HAP-1 (cell line): ENCODE measurements at regions not wholly inside any gene's neighbourhood (a gene's known extent, or its start where the extent isn't known, plus 50 kb on each side); places are given as distances from the start of the nearest gene placed in this dataset.

Source experiments
- DNase-seq, 2 experiments: peaks; one replicate each; pipeline ENCODE4 v3.0.0-alpha.2; 2016 to 2020; ENCODE audit warnings: low spot score in 2 of 2
- H3K27me3 ChIP-seq: fragments of 250-450 bp; sonication (Bioruptor Pico); 2 replicates; pipeline ENCODE4 v1.5.1; 2020; ENCODE audit warnings: low read depth, mild to moderate bottlenecking, moderate library complexity
- H3K36me3 ChIP-seq: fragments of 250-450 bp; sonication (Bioruptor Pico); replicated peaks from 2 replicates; pipeline ENCODE4 v1.5.1; 2020; ENCODE audit warnings: mild to moderate bottlenecking
- H3K4me1 ChIP-seq: fragments of 250-450 bp; sonication (Bioruptor Pico); 2 replicates; pipeline ENCODE4 v1.5.1; 2020; ENCODE audit warnings: mild to moderate bottlenecking
- H3K4me3 ChIP-seq: fragments of 250-450 bp; sonication (Bioruptor Pico); 2 replicates; pipeline ENCODE4 v1.5.1; 2020; ENCODE audit warnings: mild to moderate bottlenecking, moderate library complexity
- H3K9me3 ChIP-seq: fragments of 250-450 bp; sonication (Bioruptor Pico); 2 replicates; pipeline ENCODE4 v1.5.1; 2020; ENCODE audit warnings: mild to moderate bottlenecking, moderate library complexity
- in situ Hi-C: fragments of 300-500 bp; cut with MboI; formaldehyde crosslinking; loops from 3 replicates; pipeline ENCODE4 v1.14.3; 2020; ENCODE audit warnings: low sequenced_read_pairs, inconsistent platforms, mixed read lengths

DNA sequence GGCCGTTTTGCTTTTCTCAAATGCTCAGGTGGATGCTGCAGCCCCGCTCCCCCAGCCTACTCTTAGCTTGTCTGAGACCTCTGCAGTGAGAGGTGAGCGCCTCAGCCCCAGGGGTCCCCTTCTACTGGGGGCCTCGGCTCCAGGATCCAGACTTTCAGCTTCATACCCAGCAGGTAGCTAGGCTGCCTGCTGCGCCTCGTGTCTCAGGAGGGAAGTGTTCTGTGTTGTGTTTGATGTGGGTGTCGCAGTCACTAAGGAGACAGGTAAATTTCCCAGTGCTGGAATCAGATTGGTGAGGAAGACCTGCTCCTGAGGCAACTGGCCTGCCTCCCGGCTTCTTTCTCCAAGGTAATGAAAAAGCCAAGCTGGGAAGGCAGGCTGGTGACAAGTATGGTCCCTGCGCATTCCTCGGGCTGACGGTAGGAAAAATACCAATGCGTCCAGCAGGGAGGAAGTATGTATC is 604.0 kb upstream of the SALL1 start:
- Histone ChIP-seq H3K36me3 (no peaks in the 10 kb centered on the region), H3K9me3 (no peaks in the 10 kb centered on the region), H3K4me1 (peaks cover 17% of the 10 kb centered on the region), H3K27me3 (no peaks in the 10 kb centered on the region), H3K4me3 (no peak overlapping the region)
- in situ Hi-C loops: loop anchor here (25.0 kb wide), 1 partner anchor 593 kb away; the partner anchor contains the start of gene SALL1
- DNase-seq: no peak

DNA sequence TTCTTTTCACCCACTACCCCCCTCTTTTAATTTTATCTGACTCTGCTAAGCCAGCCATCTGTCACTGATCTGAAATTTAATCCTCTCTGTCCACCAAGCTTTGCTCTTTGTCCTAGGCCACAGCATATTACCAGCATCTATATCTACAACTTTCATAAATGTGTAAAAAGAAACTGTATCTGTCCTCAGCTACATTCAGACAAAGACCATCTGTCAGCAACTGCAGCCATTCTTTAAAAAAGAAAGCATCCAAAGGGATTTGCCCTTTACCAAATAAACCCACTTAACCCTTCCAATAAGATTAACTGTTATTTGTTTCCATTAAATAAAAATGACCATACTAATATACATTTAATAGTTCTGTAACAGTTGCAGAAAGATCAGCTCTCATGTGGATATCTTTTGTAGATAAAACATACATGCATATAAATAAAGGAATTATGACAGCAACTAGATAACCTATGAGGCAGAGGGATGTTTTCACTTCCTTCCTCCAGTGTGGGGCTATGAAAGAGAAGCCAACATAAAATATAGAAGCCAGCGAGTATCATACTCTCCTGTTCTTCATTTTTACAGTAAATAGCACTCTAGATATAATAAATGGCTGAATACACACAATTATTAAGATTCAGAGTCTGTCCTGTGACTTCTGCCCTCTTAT is 602.5 kb upstream of the SALL1 start:
- in situ Hi-C loops: loop anchor here (25.0 kb wide), 1 partner anchor 591 kb away; the partner anchor contains the start of gene SALL1
- peak in 1 of 2 experiments; percentile 47 for DNase-seq
- Histone ChIP-seq H3K36me3 (no peaks in the 10 kb centered on the region), H3K4me3 (no peak overlapping the region), H3K9me3 (no peaks in the 10 kb centered on the region), H3K27me3 (no peaks in the 10 kb centered on the region), H3K4me1 (peaks cover 17% of the 10 kb centered on the region)

DNA sequence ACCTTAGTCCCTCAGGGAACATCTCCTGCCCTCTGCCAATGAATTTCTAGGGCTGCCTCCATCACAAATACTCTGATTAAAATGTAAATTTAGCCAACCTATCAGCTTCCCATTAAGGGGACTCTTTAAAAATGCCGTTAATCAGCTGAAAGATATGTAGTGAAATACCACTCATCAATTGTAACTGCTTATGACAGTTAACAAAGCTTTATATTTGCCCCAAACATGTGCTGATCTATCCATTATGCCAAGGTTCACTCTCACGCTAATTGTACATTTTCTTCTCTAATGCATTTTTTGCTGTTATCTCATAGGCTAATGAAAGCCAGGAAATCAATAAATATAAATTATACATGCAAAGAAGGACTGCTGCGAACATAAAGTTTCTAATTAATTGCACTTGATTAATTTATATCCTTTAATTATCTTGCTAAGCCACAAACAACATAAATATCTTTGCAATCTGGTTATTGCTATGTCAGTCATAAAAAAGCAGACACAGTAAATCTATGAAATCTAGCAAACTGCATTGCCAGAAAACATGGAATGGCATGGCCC is 601.4 kb upstream of the SALL1 start:
- Histone ChIP-seq H3K27me3 (no peaks in the 10 kb centered on the region), H3K36me3 (no peaks in the 10 kb centered on the region), H3K4me1 (peaks cover 17% of the 10 kb centered on the region), H3K4me3 (no peak overlapping the region), H3K9me3 (no peaks in the 10 kb centered on the region)
- in situ Hi-C loops: loop anchor here (25.0 kb wide), 1 partner anchor 590 kb away; the partner anchor contains the start of gene SALL1
- no peak for DNase-seq

DNA sequence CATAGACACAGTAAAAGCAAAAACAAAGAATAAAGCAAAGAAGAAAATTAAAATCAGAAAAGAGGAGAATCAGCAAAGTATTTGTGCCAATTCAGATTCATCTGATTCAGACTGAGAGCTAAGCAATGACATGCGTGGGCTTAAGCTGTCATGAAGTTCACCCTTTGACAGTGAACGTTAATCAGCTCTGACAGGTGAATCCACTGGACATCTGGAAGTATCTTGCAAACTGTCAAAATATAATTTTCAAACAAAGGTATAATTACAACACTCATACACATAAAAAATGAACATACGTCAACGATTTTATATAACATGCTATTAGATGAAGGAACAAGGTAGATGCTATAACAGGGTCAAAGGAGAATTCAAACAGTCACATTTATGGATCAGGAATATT is 596.3 kb upstream of the SALL1 start:
- in situ Hi-C loops: no loop called here
- peaks cover 4% of the 10 kb centered on the region; the same call in 1 of the 2 replicates for H3K27me3 ChIP-seq

DNA sequence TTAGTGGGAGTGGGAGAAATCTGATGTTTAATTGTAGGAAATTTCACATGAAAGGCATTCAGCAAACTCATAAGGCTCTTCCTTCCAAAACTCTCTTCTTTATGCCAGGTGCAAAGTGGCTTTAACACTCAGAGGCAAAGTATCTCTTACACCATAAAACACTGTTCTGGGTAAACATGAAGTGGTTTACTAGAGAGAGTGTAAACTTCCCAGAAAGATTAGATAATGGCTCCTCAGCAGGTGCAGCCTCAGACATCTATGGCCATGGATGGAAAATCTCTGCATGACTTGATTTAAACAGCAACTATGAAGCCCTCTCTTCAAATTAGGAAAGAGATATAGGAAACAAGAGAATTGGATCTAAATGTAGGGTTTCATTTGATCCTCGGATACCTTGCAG is 583.1 kb upstream of the SALL1 start:
- no peak for DNase-seq
- Histone ChIP-seq H3K27me3 (no peaks in the 10 kb centered on the region), H3K36me3 (no peaks in the 10 kb centered on the region), H3K9me3 (no peaks in the 10 kb centered on the region), H3K4me3 (no peak overlapping the region), H3K4me1 (no peaks in the 10 kb centered on the region)
- in situ Hi-C loops: no loop called here

More for the DNA sequence above, 596.3 kb upstream of the SALL1 start:
- DNase-seq: no peak
- Histone ChIP-seq H3K4me1 (no peaks in the 10 kb centered on the region), H3K36me3 (no peaks in the 10 kb centered on the region), H3K4me3 (no peak overlapping the region), H3K9me3 (no peaks in the 10 kb centered on the region)

DNA sequence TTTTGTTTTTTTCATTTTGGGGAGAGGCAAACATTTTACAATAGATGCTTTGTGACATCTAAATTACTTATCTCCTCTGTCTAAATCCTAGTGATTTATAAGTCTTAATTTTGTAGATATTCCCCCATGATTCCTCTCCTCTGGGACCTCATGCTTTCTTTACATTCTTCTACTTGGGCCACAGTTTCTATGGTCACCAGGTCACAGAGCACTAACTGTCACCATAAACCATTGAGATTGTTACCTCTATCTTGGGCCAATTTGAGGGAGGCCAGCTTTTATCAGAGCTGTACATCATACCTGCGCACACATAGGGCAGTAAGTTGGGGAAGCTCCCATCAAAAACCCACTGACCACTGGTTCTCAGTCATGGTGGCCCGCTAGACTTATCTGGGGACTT is 582.1 kb upstream of the SALL1 start:
- H3K4me1 ChIP-seq: no peaks in the 10 kb centered on the region
- H3K4me3 ChIP-seq: no peak overlapping the region
- no peak for DNase-seq
- in situ Hi-C loops: no loop called here
- H3K9me3 ChIP-seq: no peaks in the 10 kb centered on the region
- H3K36me3 ChIP-seq: no peaks in the 10 kb centered on the region
- H3K27me3 ChIP-seq: no peaks in the 10 kb centered on the region

DNA sequence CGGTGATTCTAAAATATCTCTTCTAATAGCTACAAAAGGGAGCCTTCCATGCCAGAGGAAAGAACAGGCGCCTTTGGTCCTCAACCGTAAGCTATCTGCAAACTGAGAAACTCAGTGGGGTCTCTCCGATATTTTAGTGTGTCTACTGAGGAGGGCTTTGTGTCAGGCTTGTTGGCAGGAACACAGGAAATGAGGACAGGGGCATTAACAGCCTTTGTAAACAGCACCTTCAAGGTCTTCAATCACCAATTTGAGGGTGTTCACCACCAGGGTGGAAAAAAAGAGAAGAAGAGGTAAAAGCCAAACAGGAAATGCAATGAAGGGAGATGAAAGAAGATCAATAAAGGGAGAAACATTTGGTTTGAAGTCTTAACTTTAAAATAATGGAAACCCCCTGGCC is 580.1 kb upstream of the SALL1 start:
- Histone ChIP-seq H3K27me3 (no peaks in the 10 kb centered on the region), H3K9me3 (no peaks in the 10 kb centered on the region), H3K36me3 (no peaks in the 10 kb centered on the region), H3K4me3 (no peak overlapping the region), H3K4me1 (no peaks in the 10 kb centered on the region)
- in situ Hi-C loops: no loop called here
- DNase-seq: no peak

DNA sequence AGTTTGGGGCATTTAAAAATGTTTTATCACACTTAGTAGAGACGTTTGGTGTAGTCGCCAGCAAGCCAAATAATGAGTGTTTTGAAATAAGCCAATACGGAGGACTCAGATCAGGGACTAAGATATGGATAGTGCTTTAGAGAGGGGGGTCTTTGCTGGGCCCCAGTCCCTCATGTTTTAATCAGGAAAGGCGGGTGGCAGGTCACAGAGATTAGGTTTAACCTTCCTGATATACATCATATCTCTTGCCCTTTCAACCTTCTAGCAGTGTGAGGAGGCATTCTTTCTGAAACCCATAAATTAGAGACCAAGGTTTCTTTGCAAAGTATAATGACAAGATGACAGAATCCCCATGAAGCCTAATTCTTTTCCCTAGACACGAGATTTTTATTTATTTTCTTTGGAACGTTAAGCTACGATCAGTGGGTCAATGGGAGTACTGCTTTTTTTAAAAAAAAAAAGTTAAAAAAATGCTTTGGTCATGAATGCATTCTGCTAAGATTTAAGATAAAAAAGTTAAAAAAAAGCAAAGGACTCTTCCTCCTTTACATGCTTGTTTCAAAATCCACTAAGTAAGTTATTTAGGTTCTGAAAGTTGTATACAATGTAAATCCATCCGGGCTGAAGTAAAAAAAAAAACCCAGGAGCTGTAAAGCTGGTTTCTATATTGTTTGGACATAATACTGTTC is 572.1 kb upstream of the SALL1 start:
- H3K27me3 ChIP-seq: no peaks in the 10 kb centered on the region
- H3K9me3 ChIP-seq: no peaks in the 10 kb centered on the region
- in situ Hi-C loops: no loop called here
- peak in 1 of 2 experiments; percentile 14 for DNase-seq
- H3K4me1 ChIP-seq: peaks cover 6% of the 10 kb centered on the region
- H3K36me3 ChIP-seq: no peaks in the 10 kb centered on the region
- H3K4me3 ChIP-seq: no peak overlapping the region

DNA sequence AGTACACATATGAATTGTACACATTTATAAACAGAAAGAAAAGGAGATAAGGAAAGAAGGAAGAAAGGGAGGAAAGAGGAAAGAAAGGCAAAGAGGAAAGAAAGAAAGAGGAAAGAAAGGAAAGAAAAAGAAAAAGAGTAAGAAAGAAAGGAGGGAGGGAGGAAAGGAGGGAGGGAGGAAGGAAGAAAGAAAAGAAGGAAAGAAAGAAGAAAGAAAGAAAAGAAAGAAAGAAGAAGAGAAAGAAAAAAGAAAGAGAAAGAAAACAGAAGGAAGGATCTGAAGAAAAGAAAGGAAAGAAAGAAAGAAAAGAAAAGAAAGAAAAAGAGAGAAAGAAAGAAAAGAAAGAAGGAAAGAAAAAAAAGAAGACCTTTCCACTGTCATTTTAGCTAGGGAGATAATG is 571.4 kb upstream of the SALL1 start:
- Histone ChIP-seq H3K36me3 (no peaks in the 10 kb centered on the region), H3K4me1 (peaks cover 6% of the 10 kb centered on the region), H3K9me3 (no peaks in the 10 kb centered on the region), H3K27me3 (no peaks in the 10 kb centered on the region), H3K4me3 (no peak overlapping the region)
- in situ Hi-C loops: no loop called here
- DNase-seq: no peak

DNA sequence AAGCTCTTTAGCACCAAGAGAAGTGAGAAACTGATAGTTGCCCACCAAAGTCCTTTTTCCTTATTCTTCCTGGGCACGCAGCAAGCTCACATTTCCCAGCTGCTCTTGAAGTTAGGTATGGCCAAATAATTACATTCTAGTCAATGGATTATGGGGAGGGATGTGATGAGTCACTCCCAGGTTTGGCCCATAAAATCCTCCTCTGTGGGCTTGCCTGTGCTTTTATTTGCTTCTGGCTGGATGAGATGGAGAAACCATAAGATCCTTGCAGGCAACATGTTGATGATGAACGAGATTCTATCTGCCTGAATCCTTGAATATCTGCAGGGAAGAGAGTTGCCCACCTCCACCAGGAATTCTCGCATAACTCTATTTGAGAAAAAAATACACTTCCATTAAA is 568.3 kb upstream of the SALL1 start:
- Histone ChIP-seq H3K9me3 (no peaks in the 10 kb centered on the region), H3K4me1 (peaks cover 6% of the 10 kb centered on the region), H3K4me3 (no peak overlapping the region), H3K36me3 (no peaks in the 10 kb centered on the region), H3K27me3 (no peaks in the 10 kb centered on the region)
- DNase-seq: no peak
- in situ Hi-C loops: no loop called here

DNA sequence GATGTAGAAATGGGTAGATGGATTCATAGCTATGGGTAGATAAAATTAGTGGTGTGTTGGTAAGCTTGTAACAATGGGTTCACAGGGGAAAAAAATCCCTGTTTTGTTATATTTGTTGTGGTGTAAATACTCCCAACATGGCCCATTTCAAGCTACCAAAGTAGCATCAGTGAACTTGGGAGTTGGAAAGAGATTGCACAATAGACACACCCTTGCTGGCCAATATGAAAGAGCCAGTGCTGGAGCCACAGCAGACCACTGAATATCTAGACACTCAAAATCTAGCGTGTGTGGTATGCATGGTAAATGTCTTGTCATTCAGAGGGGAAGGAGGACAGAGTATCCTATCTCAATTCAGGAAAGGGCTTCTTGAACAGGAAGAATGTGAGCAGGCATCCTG is 565.1 kb upstream of the SALL1 start:
- Histone ChIP-seq H3K4me1 (no peaks in the 10 kb centered on the region), H3K4me3 (no peak overlapping the region), H3K36me3 (no peaks in the 10 kb centered on the region), H3K9me3 (no peaks in the 10 kb centered on the region), H3K27me3 (no peaks in the 10 kb centered on the region)
- in situ Hi-C loops: no loop called here
- DNase-seq: no peak

DNA sequence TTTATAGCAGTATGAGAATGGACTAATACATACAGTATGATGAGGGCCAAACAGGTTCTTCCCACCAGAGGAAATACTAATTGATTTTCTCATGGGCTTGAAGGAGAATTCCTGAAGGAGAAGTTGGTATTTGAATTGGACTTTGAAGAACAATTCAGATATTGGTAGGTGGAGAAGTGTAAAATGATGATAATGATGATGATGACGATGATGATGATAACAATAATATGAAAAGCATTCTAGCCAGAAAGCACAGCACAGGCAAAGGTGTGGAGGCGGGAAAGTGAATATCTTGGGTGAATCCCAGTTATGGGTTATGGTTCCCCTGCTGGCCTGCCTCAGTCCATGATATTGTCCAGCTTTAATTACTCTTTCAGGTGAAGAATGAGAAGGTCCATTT is 562.4 kb upstream of the SALL1 start:
- Histone ChIP-seq H3K27me3 (no peaks in the 10 kb centered on the region), H3K4me1 (no peaks in the 10 kb centered on the region), H3K9me3 (no peaks in the 10 kb centered on the region), H3K4me3 (no peak overlapping the region), H3K36me3 (no peaks in the 10 kb centered on the region)
- no peak for DNase-seq
- in situ Hi-C loops: no loop called here

DNA sequence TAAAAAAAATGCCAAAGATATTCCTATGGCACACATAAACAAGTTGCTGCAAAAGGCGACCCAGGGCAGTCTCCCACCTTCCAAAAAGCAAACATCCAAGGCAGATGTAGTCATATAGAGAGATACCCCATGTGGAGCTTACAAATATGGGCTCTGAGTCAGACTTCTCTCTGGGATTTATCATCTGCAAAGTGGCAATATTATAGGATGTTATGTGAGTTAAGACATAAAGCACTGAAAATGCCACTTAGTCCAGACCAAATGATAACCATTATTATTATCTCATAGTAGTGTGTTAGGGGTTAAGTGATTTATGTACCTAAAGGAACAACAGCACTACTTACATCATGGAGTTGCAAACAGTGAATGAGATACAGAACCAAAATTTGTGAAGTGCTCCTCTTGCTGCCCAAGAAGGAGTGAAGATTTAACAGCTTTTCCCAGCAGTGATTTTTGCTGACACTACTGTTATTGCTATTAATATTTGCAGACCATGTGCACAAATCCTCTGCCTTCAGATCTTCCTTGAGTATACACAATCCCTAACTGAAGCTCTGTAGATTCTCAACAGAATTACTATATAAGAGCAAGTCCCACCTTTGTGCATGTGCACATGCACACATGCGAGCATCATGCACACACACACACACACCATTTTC is 560.0 kb upstream of the SALL1 start:
- no peaks in the 10 kb centered on the region; the same call in 1 of the 2 replicates for H3K9me3 ChIP-seq
- no peak for DNase-seq
- H3K36me3 ChIP-seq: no peaks in the 10 kb centered on the region
- in situ Hi-C loops: no loop called here
- H3K27me3 ChIP-seq: no peaks in the 10 kb centered on the region
- H3K4me1 ChIP-seq: no peaks in the 10 kb centered on the region
- H3K4me3 ChIP-seq: no peak overlapping the region

DNA sequence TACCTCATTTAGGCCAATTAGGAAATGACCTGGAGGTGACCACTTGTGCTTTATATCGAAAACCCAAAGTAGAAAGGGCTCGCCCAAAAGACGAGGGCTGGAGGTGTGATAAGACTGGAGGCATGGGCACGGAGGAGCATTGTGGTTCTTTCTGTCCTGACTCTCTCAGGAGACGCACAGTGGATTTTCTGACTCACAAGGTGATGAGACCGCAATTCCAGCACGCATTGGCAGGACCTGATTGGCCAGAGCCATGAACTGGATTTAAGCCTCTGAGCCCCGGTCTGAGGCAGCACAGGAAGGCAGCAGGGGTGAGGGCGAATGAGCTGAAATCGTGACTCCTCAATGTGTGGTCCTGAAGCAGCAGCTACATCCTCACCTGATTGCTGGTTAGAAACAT is 559.1 kb upstream of the SALL1 start:
- Histone ChIP-seq H3K9me3 (no peaks in the 10 kb centered on the region; the same call in 1 of the 2 replicates), H3K36me3 (no peaks in the 10 kb centered on the region), H3K4me1 (no peaks in the 10 kb centered on the region), H3K4me3 (no peak overlapping the region), H3K27me3 (no peaks in the 10 kb centered on the region)
- DNase-seq: no peak
- in situ Hi-C loops: no loop called here
